ENCODE measurements at regions not wholly inside any gene's neighbourhood (a gene's known extent, or its start where the extent isn't known, plus 50 kb on each side); places are given as distances from the start of the nearest gene placed in this dataset.
"Not testable (repeated sequence)": the region's sequence is repeated elsewhere in the genome, so short reads cannot be mapped to it uniquely, and the experiment has no call there.

- no peak for DNase-seq (ENCODE audit: low read depth)
- no peak overlapping the region for H3K4me3 ChIP-seq (ENCODE audit: low read depth, low read length)
Observed at GRCh38 chr5:14022971-14023370, 78.5 kb upstream of the DNAH5 start.

- not testable (repeated sequence) for H3K4me3 ChIP-seq (ENCODE audit: low read depth, low read length); DNase-seq (ENCODE audit: low read depth)
Observed at GRCh38 chr5:14020944-14021343, 76.5 kb upstream of the DNAH5 start.

- no peak for DNase-seq (ENCODE audit: low read depth)
- no peak overlapping the region for H3K4me3 ChIP-seq (ENCODE audit: low read depth, low read length)
Observed at GRCh38 chr5:14019768-14020290, 75.3 kb upstream of the DNAH5 start.

- H3K4me3 ChIP-seq (ENCODE audit: low read depth, low read length), result no peak overlapping the region
- DNase-seq (ENCODE audit: low read depth), result no peak
Observed at GRCh38 chr5:14017904-14018303, 73.4 kb upstream of the DNAH5 start.

- DNase-seq (ENCODE audit: low read depth), result no peak
- no peak overlapping the region for H3K4me3 ChIP-seq (ENCODE audit: low read depth, low read length)
Observed at GRCh38 chr5:14016549-14016948, 72.1 kb upstream of the DNAH5 start.

- H3K4me3 ChIP-seq (ENCODE audit: low read depth, low read length), result peak overlapping the region; percentile 60
- DNase-seq (ENCODE audit: low read depth), result no peak
Observed at GRCh38 chr5:14011089-14012020, 66.9 kb upstream of the DNAH5 start.

- H3K4me3 ChIP-seq (ENCODE audit: low read depth, low read length), result no peak overlapping the region
- no peak for DNase-seq (ENCODE audit: low read depth)
Observed at GRCh38 chr5:14009575-14009974, 65.1 kb upstream of the DNAH5 start.

- H3K4me3 ChIP-seq (ENCODE audit: low read depth, low read length), result no peak overlapping the region
- no peak for DNase-seq (ENCODE audit: low read depth)
Observed at GRCh38 chr5:14008819-14009311, 64.4 kb upstream of the DNAH5 start.

- DNase-seq (ENCODE audit: low read depth), result no peak
- H3K4me3 ChIP-seq (ENCODE audit: low read depth, low read length), result no peak overlapping the region
Observed at GRCh38 chr5:14006823-14007520, 62.5 kb upstream of the DNAH5 start.

GRCh38 chr5:14004598-14005394 lies 60.3 kb upstream of the DNAH5 start:
- DNase-seq (ENCODE audit: low read depth), result no peak
- no peak overlapping the region for H3K4me3 ChIP-seq (ENCODE audit: low read depth, low read length)

GRCh38 chr5:14003936-14004335 lies 59.4 kb upstream of the DNAH5 start:
- H3K4me3 ChIP-seq (ENCODE audit: low read depth, low read length), result no peak overlapping the region
- DNase-seq (ENCODE audit: low read depth), result no peak

GRCh38 chr5:14003513-14003912 lies 59.0 kb upstream of the DNAH5 start:
- no peak for DNase-seq (ENCODE audit: low read depth)
- H3K4me3 ChIP-seq (ENCODE audit: low read depth, low read length), result no peak overlapping the region

GRCh38 chr5:13998254-13998653 lies 53.8 kb upstream of the DNAH5 start:
- no peak overlapping the region for H3K4me3 ChIP-seq (ENCODE audit: low read depth, low read length)
- DNase-seq (ENCODE audit: low read depth), result no peak

- DNase-seq (ENCODE audit: low read depth), result no peak
- H3K4me3 ChIP-seq (ENCODE audit: low read depth, low read length), result no peak overlapping the region
Observed at GRCh38 chr5:13997514-13997913, 53.0 kb upstream of the DNAH5 start.

GRCh38 chr5:13994621-13995253 lies 50.2 kb upstream of the DNAH5 start:
- H3K4me3 ChIP-seq (ENCODE audit: low read depth, low read length), result no peak overlapping the region
- DNase-seq (ENCODE audit: low read depth), result no peak

Measured in skeletal muscle cell (primary cell).